ENCODE measurements at regions not wholly inside any gene's neighbourhood (a gene's known extent, or its start where the extent isn't known, plus 50 kb on each side); places are given as distances from the start of the nearest gene placed in this dataset.
"Not testable (repeated sequence)": the region's sequence is repeated elsewhere in the genome, so short reads cannot be mapped to it uniquely, and the experiment has no call there.

GRCh38 chr5:52632281-52632680 is 155.4 kb upstream of the ITGA1 start:
- TF ChIP-seq SMC3 (conservative IDR thresholded peaks at IDR 0.05; ENCODE audit: poor library complexity): no peak
- TF ChIP-seq POLR2AphosphoS5 (IDR thresholded peaks at IDR 0.05): no peak
- TF ChIP-seq CTCF (IDR thresholded peaks at IDR 0.05; ENCODE audit: poor library complexity, severe bottlenecking): no peak
- TF ChIP-seq, protein P1, sequence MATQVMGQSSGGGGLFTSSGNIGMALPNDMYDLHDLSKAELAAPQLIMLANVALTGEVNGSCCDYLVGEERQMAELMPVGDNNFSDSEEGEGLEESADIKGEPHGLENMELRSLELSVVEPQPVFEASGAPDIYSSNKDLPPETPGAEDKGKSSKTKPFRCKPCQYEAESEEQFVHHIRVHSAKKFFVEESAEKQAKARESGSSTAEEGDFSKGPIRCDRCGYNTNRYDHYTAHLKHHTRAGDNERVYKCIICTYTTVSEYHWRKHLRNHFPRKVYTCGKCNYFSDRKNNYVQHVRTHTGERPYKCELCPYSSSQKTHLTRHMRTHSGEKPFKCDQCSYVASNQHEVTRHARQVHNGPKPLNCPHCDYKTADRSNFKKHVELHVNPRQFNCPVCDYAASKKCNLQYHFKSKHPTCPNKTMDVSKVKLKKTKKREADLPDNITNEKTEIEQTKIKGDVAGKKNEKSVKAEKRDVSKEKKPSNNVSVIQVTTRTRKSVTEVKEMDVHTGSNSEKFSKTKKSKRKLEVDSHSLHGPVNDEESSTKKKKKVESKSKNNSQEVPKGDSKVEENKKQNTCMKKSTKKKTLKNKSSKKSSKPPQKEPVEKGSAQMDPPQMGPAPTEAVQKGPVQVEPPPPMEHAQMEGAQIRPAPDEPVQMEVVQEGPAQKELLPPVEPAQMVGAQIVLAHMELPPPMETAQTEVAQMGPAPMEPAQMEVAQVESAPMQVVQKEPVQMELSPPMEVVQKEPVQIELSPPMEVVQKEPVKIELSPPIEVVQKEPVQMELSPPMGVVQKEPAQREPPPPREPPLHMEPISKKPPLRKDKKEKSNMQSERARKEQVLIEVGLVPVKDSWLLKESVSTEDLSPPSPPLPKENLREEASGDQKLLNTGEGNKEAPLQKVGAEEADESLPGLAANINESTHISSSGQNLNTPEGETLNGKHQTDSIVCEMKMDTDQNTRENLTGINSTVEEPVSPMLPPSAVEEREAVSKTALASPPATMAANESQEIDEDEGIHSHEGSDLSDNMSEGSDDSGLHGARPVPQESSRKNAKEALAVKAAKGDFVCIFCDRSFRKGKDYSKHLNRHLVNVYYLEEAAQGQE (IDR thresholded peaks at IDR 0.05; ENCODE audit: borderline replicate concordance): no peak
- no peak for TF ChIP-seq RAD21 (conservative IDR thresholded peaks at IDR 0.05)
- H3K9ac ChIP-seq (ENCODE audit: low read length): no peak overlapping the region
- H3K79me2 ChIP-seq (replicated peaks; ENCODE audit: insufficient read depth, low read length): no peaks in the 10 kb centered on the region
- H3K27ac ChIP-seq (ENCODE audit: low read length): no peak overlapping the region
- no peaks in the 10 kb centered on the region for H3K36me3 ChIP-seq (ENCODE audit: insufficient read depth, low read length)
- no peaks in the 10 kb centered on the region for H4K20me1 ChIP-seq (ENCODE audit: insufficient read depth)
- no peaks in the 10 kb centered on the region for H3K27me3 ChIP-seq (ENCODE audit: insufficient read depth, low read depth, low read length)
- H3K9me3 ChIP-seq (ENCODE audit: low read length): no peaks in the 10 kb centered on the region
- H3K4me3 ChIP-seq (ENCODE audit: low read length): no peak overlapping the region
- H3F3A ChIP-seq (ENCODE audit: insufficient read depth, low read length, poor library complexity, severe bottlenecking): no peaks in the 10 kb centered on the region
- H3K9me2 ChIP-seq (ENCODE audit: insufficient read depth, low read length): no peaks in the 10 kb centered on the region
- no peak overlapping the region for H3K4me2 ChIP-seq (ENCODE audit: low read length)
- no peak overlapping the region for H2AFZ ChIP-seq (ENCODE audit: low read depth, low read length)

- H3K4me3 ChIP-seq (ENCODE audit: low read length); H3K9me3 ChIP-seq (ENCODE audit: low read length); H3K9ac ChIP-seq (ENCODE audit: low read length); H3K79me2 ChIP-seq (replicated peaks; ENCODE audit: insufficient read depth, low read length); H3K27me3 ChIP-seq (ENCODE audit: insufficient read depth, low read depth, low read length); H3K4me2 ChIP-seq (ENCODE audit: low read length); H4K20me1 ChIP-seq (ENCODE audit: insufficient read depth); H3K27ac ChIP-seq (ENCODE audit: low read length); H3K36me3 ChIP-seq (ENCODE audit: insufficient read depth, low read length); H3F3A ChIP-seq (ENCODE audit: insufficient read depth, low read length, poor library complexity, severe bottlenecking); H2AFZ ChIP-seq (ENCODE audit: low read depth, low read length); H3K9me2 ChIP-seq (ENCODE audit: insufficient read depth, low read length): not testable (repeated sequence)
Observed at GRCh38 chr5:52634171-52634570, 153.5 kb upstream of the ITGA1 start.

- Histone ChIP-seq H3K9me2 (ENCODE audit: insufficient read depth, low read length) (no peaks in the 10 kb centered on the region), H3K4me2 (ENCODE audit: low read length) (no peak overlapping the region), H3K27ac (ENCODE audit: low read length) (no peak overlapping the region), H2AFZ (ENCODE audit: low read depth, low read length) (no peak overlapping the region), H3K9ac (ENCODE audit: low read length) (no peak overlapping the region), H3K4me3 (ENCODE audit: low read length) (no peak overlapping the region), H3F3A (ENCODE audit: insufficient read depth, low read length, poor library complexity, severe bottlenecking) (no peaks in the 10 kb centered on the region), H3K79me2 (replicated peaks; ENCODE audit: insufficient read depth, low read length) (no peaks in the 10 kb centered on the region), H3K27me3 (ENCODE audit: insufficient read depth, low read depth, low read length) (no peaks in the 10 kb centered on the region), H3K36me3 (ENCODE audit: insufficient read depth, low read length) (no peaks in the 10 kb centered on the region), H4K20me1 (ENCODE audit: insufficient read depth) (no peaks in the 10 kb centered on the region), H3K9me3 (ENCODE audit: low read length) (no peaks in the 10 kb centered on the region)
- TF ChIP-seq MXI1 (conservative IDR thresholded peaks at IDR 0.05; ENCODE audit: poor library complexity, severe bottlenecking): no peak
- TF ChIP-seq CTCF (IDR thresholded peaks at IDR 0.05; ENCODE audit: poor library complexity, severe bottlenecking): no peak
- TF ChIP-seq POLR2AphosphoS5 (IDR thresholded peaks at IDR 0.05): no peak
- no peak for TF ChIP-seq TAF1 (IDR thresholded peaks at IDR 0.05; ENCODE audit: low read depth)
- TF ChIP-seq SMC3 (conservative IDR thresholded peaks at IDR 0.05; ENCODE audit: poor library complexity): no peak
- no peak for TF ChIP-seq RAD21 (conservative IDR thresholded peaks at IDR 0.05)
- TF ChIP-seq, protein P1 (IDR thresholded peaks at IDR 0.05; ENCODE audit: borderline replicate concordance): no peak
- TF ChIP-seq EZH2 (IDR thresholded peaks at IDR 0.05; ENCODE audit: borderline replicate concordance, insufficient read depth, low read length, poor library complexity, severe bottlenecking): no peak
- no peak for TF ChIP-seq EP300 (conservative IDR thresholded peaks at IDR 0.05; ENCODE audit: poor library complexity, severe bottlenecking)
Observed at GRCh38 chr5:52638732-52639131, 149.0 kb upstream of the ITGA1 start.
